NCI-H1105 (cell line): ENCODE measurements at regions not wholly inside any gene's neighbourhood (a gene's known extent, or its start where the extent isn't known, plus 50 kb on each side); places are given as distances from the start of the nearest gene placed in this dataset.

ENCODE experiments used
- DNase-seq: peaks from one replicate; lab custom pipeline; 2025; lab: John Stamatoyannopoulos, UW

GRCh38 chr16:55116165-55116920 is 185.7 kb downstream of the IRX5 start:
- no peak for DNase-seq

GRCh38 chr16:55118701-55119260 is 188.1 kb downstream of the IRX5 start:
- no peak for DNase-seq

GRCh38 chr16:55120408-55120807 is 189.7 kb downstream of the IRX5 start:
- peak; percentile 14 for DNase-seq

DNA sequence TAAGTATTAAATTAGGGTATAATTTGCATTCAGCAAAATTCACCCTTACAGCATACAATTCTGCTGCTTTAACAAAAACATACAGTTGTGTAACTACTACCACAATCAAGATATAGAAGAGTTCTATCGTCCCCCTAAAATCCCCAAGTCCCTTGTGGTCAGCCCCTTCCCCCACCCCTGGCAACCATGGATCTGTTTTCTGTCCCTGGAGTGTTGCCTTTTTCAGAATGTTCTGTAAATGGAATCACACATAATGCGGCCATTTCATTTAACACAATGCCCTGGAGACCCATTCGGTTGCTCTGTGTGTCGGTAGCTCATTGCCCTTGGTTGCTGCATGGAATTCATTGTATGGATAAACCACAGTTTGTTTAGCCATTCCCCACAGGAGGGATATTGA is 190.2 kb downstream of the IRX5 start:
- no peak for DNase-seq

DNA sequence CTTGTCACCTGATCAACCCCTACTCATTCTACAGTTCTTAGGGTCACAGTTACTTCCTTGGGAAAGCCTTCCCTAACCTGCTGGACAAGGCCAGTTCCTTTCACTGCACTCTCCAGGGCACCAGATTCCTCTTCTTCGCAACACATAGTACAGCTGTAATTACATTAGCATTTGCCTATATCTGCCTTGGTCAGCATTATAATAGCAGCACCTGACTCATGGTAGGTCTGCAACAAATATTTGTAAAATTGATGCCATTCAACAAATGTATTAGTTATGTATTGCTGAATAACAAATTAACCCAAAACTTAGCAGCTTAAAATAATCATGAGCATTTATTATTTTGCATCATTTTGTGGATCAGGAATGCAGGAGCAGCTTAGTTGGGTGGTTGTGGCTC is 193.0 kb downstream of the IRX5 start:
- no peak for DNase-seq

GRCh38 chr16:55125818-55126385 is 195.2 kb downstream of the IRX5 start:
- no peak for DNase-seq

GRCh38 chr16:55126456-55126855 is 195.8 kb downstream of the IRX5 start:
- no peak for DNase-seq

GRCh38 chr16:55130456-55130855 is 193.5 kb upstream of the IRX6 start:
- DNase-seq, result no peak

- no peak for DNase-seq
Measured at GRCh38 chr16:55130911-55131310, 193.1 kb upstream of the IRX6 start.

DNA sequence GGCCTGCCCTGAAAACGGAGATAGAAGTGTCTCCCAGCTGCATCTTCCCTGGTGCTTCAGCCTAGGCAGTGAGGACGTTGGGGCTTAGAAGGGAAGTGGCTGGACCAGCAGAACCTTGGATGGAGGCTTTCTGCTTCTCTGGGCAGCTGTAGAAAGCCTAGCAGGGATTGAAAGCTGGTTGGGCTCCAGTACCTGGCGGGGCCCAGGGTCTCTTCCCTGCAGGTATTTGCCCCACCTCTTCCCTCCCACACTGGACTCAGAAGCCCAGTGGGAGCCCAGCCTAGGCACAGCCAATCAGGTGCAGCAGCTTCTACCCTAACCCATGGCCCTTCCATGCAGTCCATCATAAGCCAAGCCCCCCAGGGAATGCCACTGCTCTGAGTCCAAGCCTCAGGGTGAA is 190.3 kb upstream of the IRX6 start:
- no peak for DNase-seq

DNA sequence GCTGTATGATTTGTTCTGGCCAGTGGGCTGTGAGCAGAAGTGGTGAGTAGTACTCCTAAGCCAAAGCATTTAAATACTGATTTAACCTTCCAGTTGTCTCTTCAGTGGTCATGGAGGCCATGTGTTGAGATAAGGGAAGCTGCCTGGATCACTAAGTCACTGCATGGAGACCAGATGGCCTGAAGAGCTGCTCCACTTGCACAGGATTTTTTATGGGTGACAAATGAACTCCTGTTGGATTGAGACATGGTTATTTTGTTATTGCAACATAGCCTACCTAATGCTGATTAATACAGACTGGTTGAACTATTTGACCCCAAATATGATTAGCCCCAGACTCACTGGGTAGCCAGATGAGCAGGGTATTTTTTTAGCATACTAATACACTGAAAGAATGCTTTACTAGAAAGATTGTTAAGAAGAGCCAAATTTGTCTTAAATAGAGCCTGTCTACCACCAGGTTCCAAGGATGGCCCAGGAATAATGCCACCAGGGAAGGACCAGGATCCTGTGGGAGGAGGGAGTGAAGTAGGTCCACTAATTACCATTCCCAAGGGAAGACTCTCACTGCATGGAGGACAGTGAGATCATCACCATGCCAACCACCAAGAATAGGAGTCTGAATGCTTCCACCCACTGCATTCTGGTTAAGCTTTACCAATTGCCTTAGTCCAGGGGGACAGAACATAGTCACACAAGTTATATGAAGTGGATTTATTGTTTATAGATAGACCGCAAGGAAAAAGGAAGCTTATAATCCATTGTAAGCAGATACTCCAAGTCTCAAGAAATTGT is 187.4 kb upstream of the IRX6 start:
- DNase-seq, result no peak

- no peak for DNase-seq
Measured at GRCh38 chr16:55138298-55138697, 185.7 kb upstream of the IRX6 start.

GRCh38 chr16:55142405-55142804 is 181.6 kb upstream of the IRX6 start:
- no peak for DNase-seq

DNA sequence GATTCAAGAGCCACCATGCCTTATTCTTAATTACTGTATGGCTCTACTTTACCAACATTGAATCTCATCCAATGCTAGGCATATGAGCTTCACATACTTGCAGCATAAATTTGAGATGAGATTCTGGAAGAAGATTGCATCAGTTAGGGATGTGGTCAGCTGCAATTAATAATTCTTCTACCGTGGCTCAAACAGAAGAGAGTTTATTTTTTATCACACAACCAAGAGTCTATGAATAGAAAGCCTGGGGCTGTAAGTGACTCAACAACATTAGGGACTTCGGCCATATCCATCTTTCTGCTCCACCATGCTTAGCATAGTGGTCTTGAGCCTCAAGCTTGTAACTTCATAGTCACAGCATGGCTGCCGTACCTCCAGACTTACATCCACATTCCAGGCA is 179.4 kb upstream of the IRX6 start:
- DNase-seq, result no peak

GRCh38 chr16:55145771-55146603 is 178.0 kb upstream of the IRX6 start:
- no peak for DNase-seq

DNA sequence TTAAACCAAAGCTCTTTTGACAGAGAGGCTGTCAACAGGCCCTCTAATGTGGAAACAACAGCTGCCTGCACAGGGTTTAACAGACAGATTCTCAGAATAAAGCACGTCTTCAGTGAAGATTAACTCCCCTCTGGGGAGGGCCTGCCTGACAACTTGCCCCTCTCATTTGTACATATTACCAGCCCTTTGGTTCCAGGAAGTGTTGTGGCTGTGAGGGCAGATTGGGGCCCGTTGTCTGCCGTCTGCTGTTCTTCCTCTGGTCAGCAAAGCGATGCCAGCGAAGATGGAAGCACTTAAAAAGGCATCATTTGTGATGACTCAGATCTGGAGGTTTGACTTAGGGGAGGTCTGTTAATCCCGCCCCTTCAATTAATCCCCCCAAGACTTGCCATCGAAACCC is 177.0 kb upstream of the IRX6 start:
- no peak for DNase-seq

DNA sequence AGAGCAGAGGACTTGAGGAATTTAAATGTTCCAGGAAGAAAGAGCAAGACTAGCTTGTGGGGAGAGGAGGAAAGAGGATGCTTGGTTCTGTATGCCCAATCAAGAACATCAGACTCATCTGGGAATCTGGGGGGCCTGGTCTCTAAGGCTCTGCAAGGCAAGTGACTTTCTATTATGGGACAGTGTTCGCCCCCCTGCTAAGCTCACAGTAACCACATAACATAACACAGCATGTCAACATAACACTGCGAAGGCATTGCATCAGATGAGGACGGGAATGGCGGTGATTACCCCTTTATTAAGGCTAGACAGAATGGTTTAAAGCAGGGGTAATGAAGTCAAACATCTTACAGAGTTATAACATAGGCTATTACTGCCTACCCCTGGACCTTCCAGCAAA is 176.6 kb upstream of the IRX6 start:
- no peak for DNase-seq

- DNase-seq, result no peak
Measured at GRCh38 chr16:55149622-55150021, 174.4 kb upstream of the IRX6 start.

DNA sequence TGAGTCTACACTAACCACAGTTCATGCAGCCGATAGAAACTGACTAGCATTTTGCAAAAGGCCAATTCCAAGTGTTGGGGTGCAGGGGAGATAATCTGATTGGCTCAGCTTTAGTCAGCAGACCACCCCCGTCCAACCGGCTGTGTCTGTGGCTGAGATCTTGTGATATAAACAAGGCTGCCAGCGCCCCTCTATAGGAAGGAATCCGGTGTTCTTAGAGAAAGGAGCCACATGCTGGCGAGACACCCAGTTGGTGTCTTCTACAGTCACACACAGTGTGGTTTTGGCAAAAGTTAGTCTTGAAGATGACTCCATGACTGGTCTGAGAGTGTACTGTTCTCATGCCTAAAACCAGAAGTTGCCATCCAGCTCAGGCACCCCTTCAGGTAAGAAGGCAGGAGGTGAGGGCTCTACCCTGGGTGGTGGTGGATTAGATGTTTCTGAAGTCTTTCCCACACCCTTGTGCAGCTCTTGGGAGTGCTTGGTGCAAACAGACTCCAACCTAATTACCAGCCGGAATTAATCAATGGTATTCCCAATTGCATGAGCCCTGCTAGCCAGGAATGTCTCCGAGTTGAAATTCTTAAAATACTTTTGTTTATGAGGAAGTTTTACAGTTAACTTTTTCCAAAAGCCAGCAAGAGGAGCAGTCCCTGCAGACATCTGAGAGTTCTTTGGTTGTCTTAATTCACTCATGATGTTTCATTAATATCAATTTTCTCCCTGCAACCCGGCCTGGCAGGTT is 172.3 kb upstream of the IRX6 start:
- DNase-seq, result no peak

- DNase-seq, result no peak
Measured at GRCh38 chr16:55152875-55153390, 171.1 kb upstream of the IRX6 start.

- DNase-seq, result no peak
Measured at GRCh38 chr16:55154262-55154661, 169.7 kb upstream of the IRX6 start.
